B cell (primary cell): ENCODE measurements at regions not wholly inside any gene's neighbourhood (a gene's known extent, or its start where the extent isn't known, plus 50 kb on each side); places are given as distances from the start of the nearest gene placed in this dataset.

Experiments
- ATAC-seq: fragments of 200-7000 bp; cut with Tn5 transposase; one replicate; pipeline ENCODE4 v1.10.0; 2021; ENCODE audit warnings: low read depth, mild to moderate bottlenecking, moderate number of reproducible peaks, moderate library complexity
- CTCF ChIA-PET: fragments of 350-600 bp; sonication (Branson Sonifier 250); formaldehyde crosslinking; loops from one replicate; lab custom pipeline; 2021; ENCODE audit warnings: antibody characterized with exemption, inconsistent platforms; lab: Charles Lee
- POLR2A ChIA-PET: fragments of 350-600 bp; sonication (Branson Sonifier 250); formaldehyde crosslinking; loops from one replicate; lab custom pipeline; 2021; ENCODE audit warnings: antibody characterized with exemption; lab: Charles Lee
- DNase-seq: peaks from one replicate; pipeline ENCODE4 v3.0.0; 2013
- H2AFZ ChIP-seq: 2 replicates; pipeline ENCODE4 v1.6.1; 2012; ENCODE audit warnings: mild to moderate bottlenecking, low read depth, low read length; ENCODE audit not compliant: insufficient read depth, poor library complexity, severe bottlenecking
- H3K27ac ChIP-seq, 2 donors: 1 replicate in 1 of 2; 2 replicates in 1 of 2; pipeline ENCODE4 v1.5.1; 2012 to 2013; ENCODE audit warnings: low read length in 2 of 2, mild to moderate bottlenecking in 2 of 2, moderate library complexity in 1 of 2
- H3K27me3 ChIP-seq, 4 experiments: fragments of 200-600 bp in 1 of 4; sonication (generic) in 1 of 4; replicated peaks in 1 of 4; 1 replicate in 2 of 4; 2 replicates in 2 of 4; pipeline versions ENCODE4 v1.6.1 to v1.7.0; 2013 to 2016; ENCODE audit warnings: low read length in 3 of 4, mild to moderate bottlenecking in 2 of 4, mixed read lengths in 1 of 4, moderate library complexity in 1 of 4; ENCODE audit not compliant: insufficient read depth in 4 of 4, control insufficient read depth in 3 of 4; ENCODE audit errors: control extremely low read depth in 1 of 4
- H3K36me3 ChIP-seq, 2 experiments: replicated peaks in 1 of 2; 1 replicate in 1 of 2; 2 replicates in 1 of 2; pipeline versions ENCODE4 v1.6.1 to v1.7.1; 2013; ENCODE audit warnings: low read length in 1 of 2; ENCODE audit not compliant: insufficient read depth in 2 of 2, control insufficient read depth in 1 of 2; ENCODE audit errors: control extremely low read depth in 1 of 2, extremely low read depth in 1 of 2
- H3K4me1 ChIP-seq, 2 donors: fragments of 200-600 bp in 1 of 2; sonication (generic) in 1 of 2; 1 replicate in 1 of 2; 2 replicates in 1 of 2; pipeline versions ENCODE4 v1.5.1 to v1.6.1; 2013 to 2017; ENCODE audit warnings: low read length in 2 of 2; ENCODE audit not compliant: control insufficient read depth in 2 of 2, insufficient read depth in 2 of 2
- H3K4me2 ChIP-seq: replicated peaks from 2 replicates; pipeline ENCODE3; 2012; ENCODE audit warnings: mild to moderate bottlenecking, low read depth, low read length; ENCODE audit not compliant: poor library complexity, severe bottlenecking
- H3K4me3 ChIP-seq, 5 experiments: fragments of 200-600 bp in 1 of 5; sonication (generic) in 1 of 5; 1 replicate in 3 of 5; 2 replicates in 2 of 5; pipeline versions ENCODE4 v1.5.1 to v1.7.0; 2011 to 2016; ENCODE audit warnings: low read length in 4 of 5, mild to moderate bottlenecking in 4 of 5, low read depth in 2 of 5, control low read depth in 1 of 5, moderate library complexity in 1 of 5; ENCODE audit not compliant: insufficient read depth in 1 of 5; ENCODE audit errors: control extremely low read depth in 1 of 5, extremely low read depth in 1 of 5
- H3K79me2 ChIP-seq: fragments of 200-600 bp; sonication (generic); one replicate; pipeline ENCODE4 v1.6.0; 2016; ENCODE audit warnings: low read length; ENCODE audit not compliant: control insufficient read depth, insufficient read depth
- H3K9ac ChIP-seq: fragments of 200-600 bp; sonication (generic); 2 replicates; pipeline ENCODE4 v1.6.1; 2017; ENCODE audit warnings: mild to moderate bottlenecking, low read length, moderate library complexity
- H3K9me3 ChIP-seq, 3 donors: one replicate each; pipeline versions ENCODE4 v1.6.1 to v1.7.1; 2013; ENCODE audit warnings: low read length in 2 of 3; ENCODE audit not compliant: control insufficient read depth in 2 of 3, insufficient read depth in 1 of 3; ENCODE audit errors: control extremely low read depth in 1 of 3
- H4K20me1 ChIP-seq: 2 replicates; pipeline ENCODE4 v1.6.0; 2012; ENCODE audit warnings: mild to moderate bottlenecking, low read length; ENCODE audit not compliant: insufficient read depth, control insufficient read depth, poor library complexity, severe bottlenecking
- H3K27ac Mint-ChIP-seq: one replicate; pipeline ENCODE4 v1.8.0; 2021; ENCODE audit warnings: mixed read lengths
- H3K27me3 Mint-ChIP-seq: one replicate; pipeline ENCODE4 v1.8.0; 2021; ENCODE audit warnings: mixed read lengths
- H3K4me1 Mint-ChIP-seq: one replicate; pipeline ENCODE4 v1.8.0; 2021; ENCODE audit warnings: mixed read lengths
- H3K4me3 Mint-ChIP-seq: one replicate; pipeline ENCODE4 v1.8.0; 2021; ENCODE audit warnings: mixed read lengths
- H3K9me3 Mint-ChIP-seq: one replicate; pipeline ENCODE4 v1.8.0; 2022; ENCODE audit warnings: mixed read lengths; ENCODE audit not compliant: insufficient read depth
- CTCF ChIP-seq: fragments of 200-600 bp; IDR thresholded peaks from one replicate; pipeline ENCODE4 v1.8.0; 2022; ENCODE audit warnings: antibody characterized with exemption, mild to moderate bottlenecking
- EZH2 ChIP-seq: IDR thresholded peaks from 2 replicates; pipeline ENCODE4 v1.6.1; 2012; ENCODE audit warnings: borderline replicate concordance, low read depth, mild to moderate bottlenecking, moderate library complexity, low read length; ENCODE audit not compliant: insufficient read depth, poor library complexity, severe bottlenecking
- WGBS: methylation state at CpG from one replicate; pipeline ENCODE4 v1.1.5; 2013; ENCODE audit warnings: missing lambda C conversion rate; ENCODE audit not compliant: insufficient coverage; 5-methylcytosine and 5-hydroxymethylcytosine counted together
- intact Hi-C: fragments of 100-400 bp; cut with micrococcal nuclease; formaldehyde crosslinking; loops from one replicate; pipeline ENCODE4 v1.10.0; 2022

GRCh38 chr4:23981328-23981727 is 91.5 kb upstream of the PPARGC1A start:
- Histone ChIP-seq H2AFZ (no peak overlapping the region), H3K9me3 (no peaks in the 10 kb centered on the region), H4K20me1 (no peaks in the 10 kb centered on the region), H3K36me3 (no peaks in the 10 kb centered on the region), H3K27me3 (no peaks in the 10 kb centered on the region), H3K27ac (no peak overlapping the region), H3K9ac (no peak overlapping the region), H3K4me2 (no peak overlapping the region), H3K79me2 (no peaks in the 10 kb centered on the region), H3K4me1 (no peaks in the 10 kb centered on the region), H3K4me3 (no peak overlapping the region)
- POLR2A ChIA-PET, result no interaction called here
- no peak overlapping the region for H3K27ac Mint-ChIP-seq
- H3K9me3 Mint-ChIP-seq, result no peaks in the 10 kb centered on the region
- CTCF ChIA-PET, result no interaction called here
- WGBS, result no CpG with 5 or more reads among the region's 1 CpG
- TF ChIP-seq EZH2 (no peak), CTCF (no peak)
- intact Hi-C loops, result no loop called here
- H3K27me3 Mint-ChIP-seq, result no peaks in the 10 kb centered on the region
- DNase-seq (no peak), ATAC-seq (no peak)
- H3K4me3 Mint-ChIP-seq, result no peak overlapping the region
- no peaks in the 10 kb centered on the region for H3K4me1 Mint-ChIP-seq

GRCh38 chr4:23979534-23979933 is 89.7 kb upstream of the PPARGC1A start:
- no peak for ATAC-seq
- H3K4me3 ChIP-seq, result no peak overlapping the region
- no peak overlapping the region for H3K27ac ChIP-seq
- TF ChIP-seq EZH2, result no peak
- TF ChIP-seq CTCF, result no peak
- Mint-ChIP-seq H3K9me3 (no peaks in the 10 kb centered on the region), H3K27ac (no peak overlapping the region), H3K4me3 (no peak overlapping the region), H3K4me1 (no peaks in the 10 kb centered on the region), H3K27me3 (no peaks in the 10 kb centered on the region)
- no peak overlapping the region for H2AFZ ChIP-seq
- H3K4me2 ChIP-seq, result no peak overlapping the region
- H3K9me3 ChIP-seq, result peaks cover 0 to 2% (median 0%) of the 10 kb centered on the region in 3 donors
- DNase-seq, result no peak
- intact Hi-C loops, result no loop called here
- H4K20me1 ChIP-seq, result no peaks in the 10 kb centered on the region
- ChIA-PET CTCF (interaction anchor here (0.7 kb wide), 1 partner anchor 44 kb away, joined by 4 read pairs; no protein-coding TSS in a partner anchor), POLR2A (no interaction called here)
- WGBS, result 90% methylated on average over 2 of the region's 5 CpGs
- no peaks in the 10 kb centered on the region for H3K27me3 ChIP-seq
- H3K36me3 ChIP-seq, result no peaks in the 10 kb centered on the region
- H3K9ac ChIP-seq, result no peak overlapping the region
- H3K4me1 ChIP-seq, result no peaks in the 10 kb centered on the region
- H3K79me2 ChIP-seq, result no peaks in the 10 kb centered on the region
